ENCODE measurements at regions not wholly inside any gene's neighbourhood (a gene's known extent, or its start where the extent isn't known, plus 50 kb on each side); places are given as distances from the start of the nearest gene placed in this dataset.

DNA sequence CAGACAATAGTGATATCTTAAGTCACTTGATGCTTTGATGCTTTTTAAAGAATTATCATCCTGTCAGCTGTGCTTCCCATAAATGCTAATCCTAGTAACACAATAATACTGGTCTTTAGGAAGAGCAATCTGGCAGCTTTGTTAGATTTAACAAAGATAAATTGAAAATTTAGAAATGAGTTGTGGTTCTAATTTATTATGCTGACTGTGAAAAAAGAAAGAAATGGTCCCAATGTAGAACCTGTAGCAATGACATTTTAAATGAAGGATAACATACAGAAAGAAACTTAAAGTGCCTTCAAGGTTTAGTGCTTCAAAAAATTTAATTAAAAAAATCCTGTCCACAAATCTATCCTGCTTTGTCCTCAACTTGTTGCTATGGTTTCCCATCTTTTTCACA lies 81.6 kb upstream of the HGF start:
- Histone ChIP-seq H3K9me3 (no peaks in the 10 kb centered on the region), H3K4me2 (no peak overlapping the region), H3K27ac (no peak overlapping the region), H3K4me1 (peaks cover 8% of the 10 kb centered on the region; the same call in 1 of the 3 replicates), H3K4me3 (no peak overlapping the region)
- TF ChIP-seq FOSL2 (IDR thresholded peaks at IDR 0.05), result no peak
- TF ChIP-seq FOSL2 (CRISPR knock-in tag; IDR thresholded peaks at IDR 0.05), result no peak
- TF ChIP-seq MAFK (IDR thresholded peaks at IDR 0.05; ENCODE audit: partially characterized antibody), result peak; percentile 54
- FAIRE-seq (no peak), ATAC-seq (no peak), DNase-seq (ENCODE audit: low read depth in 1 of 2, low spot score in 1 of 2) (no peak)
- ChIA-PET CTCF (no interaction called here), POLR2A (no interaction called here)

DNA sequence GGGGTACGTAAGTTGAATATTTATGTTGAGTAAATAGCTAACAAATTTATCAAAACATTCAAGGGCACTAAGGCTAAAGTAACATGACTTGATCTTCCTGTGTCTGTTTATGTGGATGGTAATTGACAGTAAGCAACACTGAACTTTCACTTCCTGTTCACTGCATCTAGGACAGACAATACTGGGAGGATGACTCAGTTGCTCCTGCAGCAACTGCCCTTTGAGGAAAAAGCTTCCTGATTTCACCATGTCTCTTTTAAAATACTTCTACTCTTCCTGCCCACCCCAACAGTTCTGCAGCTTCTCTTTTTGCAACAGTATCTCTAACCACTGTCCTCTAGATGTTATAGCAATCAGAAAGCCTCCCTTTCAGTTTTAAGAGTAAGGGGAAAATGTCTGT lies 76.6 kb upstream of the HGF start:
- CTCF ChIA-PET, result interaction anchor here (1.4 kb wide), 1 partner anchor 9 kb away, joined by 6 read pairs; no protein-coding TSS in a partner anchor
- WGBS (ENCODE audit: missing lambda C conversion rate), result 80% methylated on average over 1 of the region's 1 CpG
- no peak overlapping the region for H3K27ac ChIP-seq

More for the DNA sequence above, 76.6 kb upstream of the HGF start:
- DNase-seq (ENCODE audit: low read depth in 1 of 2, low spot score in 1 of 2), result peak in 1 of 2 experiments; percentile 10
- POLR2A ChIA-PET, result no interaction called here
- no peak for FAIRE-seq
- H3K9me3 ChIP-seq, result no peaks in the 10 kb centered on the region
- peaks cover 8% of the 10 kb centered on the region; the same call in 1 of the 3 replicates for H3K4me1 ChIP-seq
- ATAC-seq, result no peak; a peak in 1 of 6 replicates
- TF ChIP-seq NFE2L2 (conservative IDR thresholded peaks at IDR 0.05; ENCODE audit: low read length) (no peak), ELK1 (IDR thresholded peaks at IDR 0.05; ENCODE audit: low read depth, low read length) (no peak), ESRRA (IDR thresholded peaks at IDR 0.05; ENCODE audit: borderline replicate concordance, low read length) (no peak), CHD2 (IDR thresholded peaks at IDR 0.05; ENCODE audit: low read length, partially characterized antibody) (no peak), HEYL (CRISPR knock-in tag; IDR thresholded peaks at IDR 0.05) (no peak), JUN (IDR thresholded peaks at IDR 0.05) (no peak), ATOH8 (CRISPR knock-in tag; IDR thresholded peaks at IDR 0.05; ENCODE audit: low read depth) (no peak), ZNF302 (CRISPR knock-in tag; IDR thresholded peaks at IDR 0.05) (no peak), POLR2A (IDR thresholded peaks at IDR 0.05; ENCODE audit: low read length) (no peak), SMC3 (IDR thresholded peaks at IDR 0.05) (no peak), HMGXB4 (CRISPR knock-in tag; IDR thresholded peaks at IDR 0.05; ENCODE audit: borderline replicate concordance) (no peak), FOXS1 (CRISPR knock-in tag; IDR thresholded peaks at IDR 0.05) (no peak), ZC3H11A (IDR thresholded peaks at IDR 0.05) (no peak), PBX3 (IDR thresholded peaks at IDR 0.05) (no peak), HDAC2 (IDR thresholded peaks at IDR 0.05) (no peak), RARB (CRISPR knock-in tag; IDR thresholded peaks at IDR 0.05) (no peak)
- TF ChIP-seq, protein P1, sequence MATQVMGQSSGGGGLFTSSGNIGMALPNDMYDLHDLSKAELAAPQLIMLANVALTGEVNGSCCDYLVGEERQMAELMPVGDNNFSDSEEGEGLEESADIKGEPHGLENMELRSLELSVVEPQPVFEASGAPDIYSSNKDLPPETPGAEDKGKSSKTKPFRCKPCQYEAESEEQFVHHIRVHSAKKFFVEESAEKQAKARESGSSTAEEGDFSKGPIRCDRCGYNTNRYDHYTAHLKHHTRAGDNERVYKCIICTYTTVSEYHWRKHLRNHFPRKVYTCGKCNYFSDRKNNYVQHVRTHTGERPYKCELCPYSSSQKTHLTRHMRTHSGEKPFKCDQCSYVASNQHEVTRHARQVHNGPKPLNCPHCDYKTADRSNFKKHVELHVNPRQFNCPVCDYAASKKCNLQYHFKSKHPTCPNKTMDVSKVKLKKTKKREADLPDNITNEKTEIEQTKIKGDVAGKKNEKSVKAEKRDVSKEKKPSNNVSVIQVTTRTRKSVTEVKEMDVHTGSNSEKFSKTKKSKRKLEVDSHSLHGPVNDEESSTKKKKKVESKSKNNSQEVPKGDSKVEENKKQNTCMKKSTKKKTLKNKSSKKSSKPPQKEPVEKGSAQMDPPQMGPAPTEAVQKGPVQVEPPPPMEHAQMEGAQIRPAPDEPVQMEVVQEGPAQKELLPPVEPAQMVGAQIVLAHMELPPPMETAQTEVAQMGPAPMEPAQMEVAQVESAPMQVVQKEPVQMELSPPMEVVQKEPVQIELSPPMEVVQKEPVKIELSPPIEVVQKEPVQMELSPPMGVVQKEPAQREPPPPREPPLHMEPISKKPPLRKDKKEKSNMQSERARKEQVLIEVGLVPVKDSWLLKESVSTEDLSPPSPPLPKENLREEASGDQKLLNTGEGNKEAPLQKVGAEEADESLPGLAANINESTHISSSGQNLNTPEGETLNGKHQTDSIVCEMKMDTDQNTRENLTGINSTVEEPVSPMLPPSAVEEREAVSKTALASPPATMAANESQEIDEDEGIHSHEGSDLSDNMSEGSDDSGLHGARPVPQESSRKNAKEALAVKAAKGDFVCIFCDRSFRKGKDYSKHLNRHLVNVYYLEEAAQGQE (IDR thresholded peaks at IDR 0.05), result no peak
- no peak overlapping the region for H3K4me3 ChIP-seq
- H3K4me2 ChIP-seq, result no peak overlapping the region

All from A549 (cell line).